ENCODE measurements at regions not wholly inside any gene's neighbourhood (a gene's known extent, or its start where the extent isn't known, plus 50 kb on each side); places are given as distances from the start of the nearest gene placed in this dataset.

DNA sequence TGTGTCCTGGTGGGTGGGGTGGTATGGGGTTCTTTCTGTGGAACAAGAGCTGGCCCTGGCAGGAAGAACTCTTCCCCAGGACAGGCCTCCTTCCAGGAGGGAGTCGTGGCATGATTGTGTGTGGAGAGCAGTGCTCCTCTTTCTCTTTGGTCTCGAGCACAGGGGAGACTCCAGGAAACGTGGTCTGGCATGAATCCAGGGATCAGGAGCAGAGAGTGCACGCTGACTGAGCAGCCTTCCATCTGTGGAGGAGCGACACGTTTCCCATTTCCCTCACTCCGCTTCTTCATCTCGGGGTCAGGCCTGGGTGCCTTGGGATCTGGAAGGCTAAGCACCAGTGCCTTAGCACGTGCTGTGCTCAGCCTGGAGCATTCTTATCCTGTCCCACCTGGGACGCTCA is 132.0 kb upstream of the HDAC4 start:
- no peak overlapping the region for H3K4me3 ChIP-seq (ENCODE audit: control insufficient read depth in 1 of 7, extremely low read depth in 1 of 7, insufficient read depth in 4 of 7, low read depth in 2 of 7, low read length in 6 of 7)
- peaks cover 0 to 12% (median 4%) of the 10 kb centered on the region in 5 experiments for H3K9me3 ChIP-seq (ENCODE audit: control extremely low read depth in 1 of 5, control insufficient read depth in 4 of 5, insufficient read depth in 2 of 5, low read depth in 1 of 5, low read length in 4 of 5)
- CTCF ChIA-PET: no interaction called here
- no peak overlapping the region for H3K27ac ChIP-seq (ENCODE audit: insufficient read depth in 1 of 2, low read depth in 1 of 2, low read length in 2 of 2, poor library complexity in 1 of 2, severe bottlenecking in 2 of 2)
- 20% methylated on average over 10 of the region's 10 CpGs for WGBS (ENCODE audit: insufficient coverage)
- peaks cover 0 to 4% (median 0%) of the 10 kb centered on the region in 5 experiments for H3K27me3 ChIP-seq (replicated peaks in 2 of 5; ENCODE audit: control insufficient read depth in 4 of 5, insufficient read depth in 5 of 5, low read length in 4 of 5)
- peak in 2 of 3 donors; percentile 28 for DNase-seq
- POLR2A ChIA-PET: no interaction called here
- no peaks in the 10 kb centered on the region for H3K36me3 ChIP-seq (ENCODE audit: control insufficient read depth in 4 of 4, insufficient read depth in 4 of 4, low read length in 3 of 4)
- H3K4me1 ChIP-seq (ENCODE audit: control extremely low read depth in 1 of 4, control insufficient read depth in 4 of 4, insufficient read depth in 4 of 4, low read length in 3 of 4): peaks cover 0 to 7% (median 0%) of the 10 kb centered on the region in 4 experiments

DNA sequence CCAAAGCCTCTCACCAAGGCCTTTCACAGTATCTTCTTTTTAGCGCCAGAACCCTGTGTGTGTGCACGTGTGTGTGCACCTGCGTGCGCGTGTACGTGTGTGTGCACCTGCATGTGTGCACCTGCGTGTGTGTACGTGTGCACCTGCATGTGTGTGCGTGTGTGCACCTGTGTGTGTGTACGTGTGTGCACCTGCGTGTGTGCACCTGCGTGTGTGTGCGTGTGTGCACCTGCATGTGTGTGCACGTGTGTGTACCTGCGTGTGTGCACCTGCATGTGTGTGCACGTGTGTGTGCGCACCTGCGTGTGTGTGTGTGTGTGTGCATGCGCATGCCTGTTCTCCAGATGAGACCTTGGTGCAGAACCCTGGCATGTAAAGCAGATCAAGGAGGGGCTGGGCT is 131.4 kb upstream of the HDAC4 start:
- Histone ChIP-seq H3K4me3 (ENCODE audit: control insufficient read depth in 1 of 7, extremely low read depth in 1 of 7, insufficient read depth in 4 of 7, low read depth in 2 of 7, low read length in 6 of 7) (no peak overlapping the region), H3K4me1 (ENCODE audit: control extremely low read depth in 1 of 4, control insufficient read depth in 4 of 4, insufficient read depth in 4 of 4, low read length in 3 of 4) (peaks cover 0 to 7% (median 0%) of the 10 kb centered on the region in 4 experiments), H3K9me3 (ENCODE audit: control extremely low read depth in 1 of 5, control insufficient read depth in 4 of 5, insufficient read depth in 2 of 5, low read depth in 1 of 5, low read length in 4 of 5) (peaks cover 0 to 12% (median 4%) of the 10 kb centered on the region in 5 experiments), H3K27ac (ENCODE audit: insufficient read depth in 1 of 2, low read depth in 1 of 2, low read length in 2 of 2, poor library complexity in 1 of 2, severe bottlenecking in 2 of 2) (no peak overlapping the region), H3K27me3 (replicated peaks in 2 of 5; ENCODE audit: control insufficient read depth in 4 of 5, insufficient read depth in 5 of 5, low read length in 4 of 5) (peaks cover 0 to 4% (median 0%) of the 10 kb centered on the region in 5 experiments), H3K36me3 (ENCODE audit: control insufficient read depth in 4 of 4, insufficient read depth in 4 of 4, low read length in 3 of 4) (no peaks in the 10 kb centered on the region)
- ChIA-PET CTCF (no interaction called here), POLR2A (no interaction called here)
- DNase-seq: no peak
- WGBS (ENCODE audit: insufficient coverage): 98% methylated on average over 18 of the region's 19 CpGs

DNA sequence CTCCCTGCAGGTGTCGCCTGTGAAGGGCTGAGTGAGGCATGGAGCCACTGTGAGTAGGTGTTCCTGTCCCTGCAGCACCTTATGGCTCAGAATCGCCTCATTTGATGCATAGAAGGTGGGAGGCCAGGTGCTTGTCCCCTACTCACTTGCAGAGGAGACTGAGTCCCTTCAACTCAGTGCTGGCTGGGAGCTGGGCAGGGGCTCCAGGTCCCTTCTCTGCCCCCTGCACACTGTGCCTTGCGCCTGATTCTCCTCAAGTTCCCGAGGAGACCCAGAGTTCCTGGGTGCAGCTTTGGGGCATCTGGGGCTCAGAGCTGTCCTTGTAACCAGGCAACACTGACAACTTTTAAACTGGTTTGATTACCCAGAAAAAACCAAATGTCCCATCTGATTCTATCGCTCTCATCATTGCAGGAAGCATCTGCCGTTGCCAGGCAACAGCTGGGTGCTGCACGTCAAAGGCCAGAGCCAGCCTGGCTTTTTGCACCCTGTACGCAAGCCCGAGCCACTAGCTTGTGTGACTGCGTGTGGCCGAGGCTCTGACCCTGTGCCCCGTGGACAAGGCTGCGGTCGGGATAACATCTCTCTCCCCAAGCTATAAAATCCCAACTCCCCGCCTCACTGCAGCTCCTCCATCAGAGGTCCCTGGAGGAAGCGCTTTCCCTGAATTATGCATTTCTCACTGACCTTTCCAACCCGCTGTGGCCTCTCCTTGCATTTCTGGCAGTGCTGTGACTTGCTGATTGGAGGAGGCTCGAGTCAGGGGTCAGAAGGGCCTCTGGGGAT is 130.8 kb upstream of the HDAC4 start:
- ChIA-PET CTCF (no interaction called here), POLR2A (no interaction called here)
- Histone ChIP-seq H3K4me1 (ENCODE audit: control extremely low read depth in 1 of 4, control insufficient read depth in 4 of 4, insufficient read depth in 4 of 4, low read length in 3 of 4) (peaks cover 0 to 7% (median 0%) of the 10 kb centered on the region in 4 experiments), H3K27me3 (replicated peaks in 2 of 5; ENCODE audit: control insufficient read depth in 4 of 5, insufficient read depth in 5 of 5, low read length in 4 of 5) (peaks cover 0 to 4% (median 0%) of the 10 kb centered on the region in 5 experiments), H3K36me3 (ENCODE audit: control insufficient read depth in 4 of 4, insufficient read depth in 4 of 4, low read length in 3 of 4) (no peaks in the 10 kb centered on the region), H3K9me3 (ENCODE audit: control extremely low read depth in 1 of 5, control insufficient read depth in 4 of 5, insufficient read depth in 2 of 5, low read depth in 1 of 5, low read length in 4 of 5) (peaks cover 0 to 14% (median 4%) of the 10 kb centered on the region in 5 experiments), H3K4me3 (ENCODE audit: control insufficient read depth in 1 of 7, extremely low read depth in 1 of 7, insufficient read depth in 4 of 7, low read depth in 2 of 7, low read length in 6 of 7) (no peak overlapping the region), H3K27ac (ENCODE audit: insufficient read depth in 1 of 2, low read depth in 1 of 2, low read length in 2 of 2, poor library complexity in 1 of 2, severe bottlenecking in 2 of 2) (no peak overlapping the region)
- 94% methylated on average over 18 of the region's 18 CpGs for WGBS (ENCODE audit: insufficient coverage)
- no peak for DNase-seq

DNA sequence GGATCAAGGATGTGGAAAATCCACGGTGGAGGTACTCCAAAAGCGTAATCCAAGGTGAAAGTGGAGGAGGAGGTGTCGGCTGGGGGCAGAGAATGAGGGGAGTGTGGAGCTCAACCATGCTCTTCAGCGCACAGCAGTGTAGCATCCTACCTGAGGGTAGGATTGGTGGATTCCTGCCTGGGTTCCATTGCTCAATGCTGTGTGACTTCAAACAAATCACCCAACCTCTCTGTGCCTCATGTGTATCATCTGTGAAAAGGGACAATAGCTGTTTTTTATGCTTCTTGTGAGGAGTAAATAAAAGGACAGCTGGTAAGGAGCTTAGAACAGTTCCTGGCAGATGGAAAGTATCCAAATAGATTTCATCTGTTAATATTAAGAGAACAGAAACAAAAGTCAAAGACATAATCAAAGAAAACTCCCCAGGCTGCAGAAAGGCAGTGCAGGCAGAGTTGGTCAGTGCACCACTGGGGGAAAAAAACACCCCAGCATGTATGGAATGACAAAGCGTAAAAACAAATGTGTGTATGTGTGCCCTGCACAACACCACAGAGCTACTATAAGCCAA is 130.0 kb upstream of the HDAC4 start:
- WGBS (ENCODE audit: insufficient coverage): 90% methylated on average over 4 of the region's 5 CpGs
- no peak for DNase-seq
- Histone ChIP-seq H3K27me3 (replicated peaks in 2 of 5; ENCODE audit: control insufficient read depth in 4 of 5, insufficient read depth in 5 of 5, low read length in 4 of 5) (peaks cover 0 to 4% (median 0%) of the 10 kb centered on the region in 5 experiments), H3K36me3 (ENCODE audit: control insufficient read depth in 4 of 4, insufficient read depth in 4 of 4, low read length in 3 of 4) (no peaks in the 10 kb centered on the region), H3K4me1 (ENCODE audit: control extremely low read depth in 1 of 4, control insufficient read depth in 4 of 4, insufficient read depth in 4 of 4, low read length in 3 of 4) (peaks cover 0 to 7% (median 0%) of the 10 kb centered on the region in 4 experiments), H3K4me3 (ENCODE audit: control insufficient read depth in 1 of 7, extremely low read depth in 1 of 7, insufficient read depth in 4 of 7, low read depth in 2 of 7, low read length in 6 of 7) (no peak overlapping the region), H3K27ac (ENCODE audit: insufficient read depth in 1 of 2, low read depth in 1 of 2, low read length in 2 of 2, poor library complexity in 1 of 2, severe bottlenecking in 2 of 2) (no peak overlapping the region), H3K9me3 (ENCODE audit: control extremely low read depth in 1 of 5, control insufficient read depth in 4 of 5, insufficient read depth in 2 of 5, low read depth in 1 of 5, low read length in 4 of 5) (peaks cover 0 to 14% (median 4%) of the 10 kb centered on the region in 5 experiments)
- CTCF ChIA-PET: no interaction called here
- POLR2A ChIA-PET: no interaction called here

DNA sequence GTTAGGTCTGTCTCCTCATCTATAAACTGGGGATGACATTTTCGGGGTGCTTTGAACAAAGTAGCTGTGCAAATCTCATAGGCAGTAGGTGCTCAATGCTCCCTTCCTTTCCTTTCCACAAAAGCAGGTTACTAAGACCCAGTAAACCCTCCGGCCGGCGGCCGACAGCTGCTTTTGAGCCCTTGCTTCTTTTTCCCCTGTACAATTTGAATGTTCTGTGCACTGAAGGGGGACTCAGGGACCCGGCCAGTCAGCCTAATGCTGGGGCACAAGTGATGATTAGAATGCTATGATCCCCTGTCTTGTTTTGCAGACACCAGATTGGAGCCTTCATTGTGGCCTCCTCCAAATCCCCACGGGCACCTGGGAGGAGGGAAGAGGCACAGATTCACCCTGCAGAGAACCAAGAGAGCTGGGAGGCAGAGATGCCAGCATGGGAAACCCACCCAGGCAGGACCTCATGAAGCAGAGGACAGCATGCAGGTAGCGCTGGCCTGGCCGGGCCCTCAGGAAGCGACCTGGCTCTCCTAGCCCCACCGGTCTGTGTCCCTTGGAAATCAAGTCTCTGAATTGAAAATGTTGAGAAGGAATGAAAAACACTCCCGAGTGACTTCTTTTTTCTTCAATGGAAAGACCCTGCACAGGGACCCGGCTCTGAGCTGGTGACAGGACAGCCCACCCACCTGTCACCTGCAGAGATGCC is 128.6 kb upstream of the HDAC4 start:
- DNase-seq: no peak
- Histone ChIP-seq H3K27me3 (replicated peaks in 2 of 5; ENCODE audit: control insufficient read depth in 4 of 5, insufficient read depth in 5 of 5, low read length in 4 of 5) (peaks cover 0 to 3% (median 0%) of the 10 kb centered on the region in 5 experiments), H3K9me3 (ENCODE audit: control extremely low read depth in 1 of 5, control insufficient read depth in 4 of 5, insufficient read depth in 2 of 5, low read depth in 1 of 5, low read length in 4 of 5) (peaks cover 0 to 8% (median 2%) of the 10 kb centered on the region in 5 experiments), H3K4me3 (ENCODE audit: control insufficient read depth in 1 of 7, extremely low read depth in 1 of 7, insufficient read depth in 4 of 7, low read depth in 2 of 7, low read length in 6 of 7) (no peak overlapping the region), H3K27ac (ENCODE audit: insufficient read depth in 1 of 2, low read depth in 1 of 2, low read length in 2 of 2, poor library complexity in 1 of 2, severe bottlenecking in 2 of 2) (no peak overlapping the region), H3K4me1 (ENCODE audit: control extremely low read depth in 1 of 4, control insufficient read depth in 4 of 4, insufficient read depth in 4 of 4, low read length in 3 of 4) (peaks cover 0 to 7% (median 0%) of the 10 kb centered on the region in 4 experiments), H3K36me3 (ENCODE audit: control insufficient read depth in 4 of 4, insufficient read depth in 4 of 4, low read length in 3 of 4) (no peaks in the 10 kb centered on the region)
- CTCF ChIA-PET: no interaction called here
- WGBS (ENCODE audit: insufficient coverage): 96% methylated on average over 12 of the region's 13 CpGs
- POLR2A ChIA-PET: no interaction called here

DNA sequence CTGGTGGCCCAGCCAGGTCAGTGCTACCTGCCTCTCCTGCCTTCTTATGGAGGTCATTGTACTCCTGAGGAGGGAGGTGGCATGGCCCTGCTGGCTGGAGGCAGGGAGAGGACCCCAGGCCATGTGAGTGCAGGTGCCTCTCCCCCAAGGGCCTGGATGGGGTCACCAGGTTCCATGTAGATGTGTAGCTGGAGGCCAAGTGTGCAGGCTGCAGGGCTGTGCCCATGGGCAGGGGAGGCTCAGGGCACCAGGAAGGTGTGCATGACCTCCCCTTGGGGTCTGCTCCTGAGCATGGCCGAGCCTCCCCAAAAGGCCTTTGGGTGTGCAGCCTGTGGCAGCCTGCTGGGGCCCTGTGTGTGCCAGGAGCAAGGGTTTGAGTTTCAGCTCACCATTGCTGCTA is 128.1 kb upstream of the HDAC4 start:
- Histone ChIP-seq H3K36me3 (ENCODE audit: control insufficient read depth in 4 of 4, insufficient read depth in 4 of 4, low read length in 3 of 4) (no peaks in the 10 kb centered on the region), H3K27me3 (replicated peaks in 2 of 5; ENCODE audit: control insufficient read depth in 4 of 5, insufficient read depth in 5 of 5, low read length in 4 of 5) (peaks cover 0 to 2% (median 0%) of the 10 kb centered on the region in 5 experiments), H3K4me3 (ENCODE audit: control insufficient read depth in 1 of 7, extremely low read depth in 1 of 7, insufficient read depth in 4 of 7, low read depth in 2 of 7, low read length in 6 of 7) (no peak overlapping the region), H3K27ac (ENCODE audit: insufficient read depth in 1 of 2, low read depth in 1 of 2, low read length in 2 of 2, poor library complexity in 1 of 2, severe bottlenecking in 2 of 2) (no peak overlapping the region), H3K4me1 (ENCODE audit: control extremely low read depth in 1 of 4, control insufficient read depth in 4 of 4, insufficient read depth in 4 of 4, low read length in 3 of 4) (peaks cover 0 to 7% (median 0%) of the 10 kb centered on the region in 4 experiments), H3K9me3 (ENCODE audit: control extremely low read depth in 1 of 5, control insufficient read depth in 4 of 5, insufficient read depth in 2 of 5, low read depth in 1 of 5, low read length in 4 of 5) (peaks cover 0 to 6% (median 2%) of the 10 kb centered on the region in 5 experiments)
- CTCF ChIA-PET: no interaction called here
- POLR2A ChIA-PET: no interaction called here
- DNase-seq: no peak
- 100% methylated on average over 1 of the region's 1 CpG for WGBS (ENCODE audit: insufficient coverage)

DNA sequence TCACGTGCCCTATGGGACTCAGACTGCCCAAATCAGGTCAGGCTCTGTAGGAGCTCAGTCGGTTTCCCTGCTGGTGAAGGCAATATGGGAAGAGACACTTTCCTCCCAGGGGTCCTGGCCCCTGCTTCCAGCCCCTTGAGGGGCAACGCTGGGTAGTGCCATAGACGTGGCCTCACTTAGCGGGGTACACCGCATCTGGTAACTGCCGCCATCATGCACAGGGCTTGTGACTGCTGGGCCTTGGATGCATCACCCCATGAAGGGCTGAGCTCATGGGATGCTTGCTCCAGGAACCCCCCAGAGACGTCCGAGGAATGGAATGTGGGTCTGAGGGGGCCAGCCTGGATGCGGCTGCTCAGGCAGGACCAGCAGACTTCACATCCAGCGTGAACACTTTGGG is 127.3 kb upstream of the HDAC4 start:
- ChIA-PET POLR2A (no interaction called here), CTCF (no interaction called here)
- Histone ChIP-seq H3K4me1 (ENCODE audit: control extremely low read depth in 1 of 4, control insufficient read depth in 4 of 4, insufficient read depth in 4 of 4, low read length in 3 of 4) (peaks cover 0 to 7% (median 0%) of the 10 kb centered on the region in 4 experiments), H3K9me3 (ENCODE audit: control extremely low read depth in 1 of 5, control insufficient read depth in 4 of 5, insufficient read depth in 2 of 5, low read depth in 1 of 5, low read length in 4 of 5) (peaks cover 0 to 6% (median 2%) of the 10 kb centered on the region in 5 experiments), H3K27ac (ENCODE audit: insufficient read depth in 1 of 2, low read depth in 1 of 2, low read length in 2 of 2, poor library complexity in 1 of 2, severe bottlenecking in 2 of 2) (no peak overlapping the region), H3K27me3 (replicated peaks in 2 of 5; ENCODE audit: control insufficient read depth in 4 of 5, insufficient read depth in 5 of 5, low read length in 4 of 5) (peaks cover 0 to 2% (median 0%) of the 10 kb centered on the region in 5 experiments), H3K4me3 (ENCODE audit: control insufficient read depth in 1 of 7, extremely low read depth in 1 of 7, insufficient read depth in 4 of 7, low read depth in 2 of 7, low read length in 6 of 7) (no peak overlapping the region), H3K36me3 (ENCODE audit: control insufficient read depth in 4 of 4, insufficient read depth in 4 of 4, low read length in 3 of 4) (no peaks in the 10 kb centered on the region)
- 98% methylated on average over 11 of the region's 11 CpGs for WGBS (ENCODE audit: insufficient coverage)
- DNase-seq: no peak
